Nephron progenitor cell (in vitro differentiated cells): ENCODE measurements at regions not wholly inside any gene's neighbourhood (a gene's known extent, or its start where the extent isn't known, plus 50 kb on each side); places are given as distances from the start of the nearest gene placed in this dataset.

Experiments used
- DNase-seq: peaks from one replicate; pipeline ENCODE4 v3.0.0; 2021
- H3K27ac Mint-ChIP-seq: 2 replicates; pipeline ENCODE4 v1.8.0; 2021; ENCODE audit warnings: mild to moderate bottlenecking, moderate library complexity, mixed read lengths
- H3K27me3 Mint-ChIP-seq: 2 replicates; pipeline ENCODE4 v1.8.0; 2021; ENCODE audit warnings: mild to moderate bottlenecking, low read depth, mixed read lengths; ENCODE audit not compliant: poor library complexity
- H3K36me3 Mint-ChIP-seq: 2 replicates; pipeline ENCODE4 v1.8.0; 2021; ENCODE audit warnings: low read depth, mixed read lengths
- H3K4me1 Mint-ChIP-seq: 2 replicates; pipeline ENCODE4 v1.8.0; 2021; ENCODE audit warnings: mixed read lengths
- H3K4me3 Mint-ChIP-seq: 2 replicates; pipeline ENCODE4 v1.8.0; 2021; ENCODE audit warnings: mild to moderate bottlenecking, moderate library complexity, mixed read lengths
- H3K9me3 Mint-ChIP-seq: 2 replicates; pipeline ENCODE4 v1.8.0; 2021; ENCODE audit warnings: mild to moderate bottlenecking, moderate library complexity, mixed read lengths
- CTCF ChIP-seq: fragments of 200-600 bp; sonication (generic); IDR thresholded peaks from 2 replicates; pipeline ENCODE4 v1.5.0; 2021; ENCODE audit warnings: antibody characterized with exemption

GRCh38 chr7:125154930-125155329 is 225.3 kb upstream of the POT1 start:
- Mint-ChIP-seq H3K36me3 (no peaks in the 10 kb centered on the region), H3K27ac (no peak overlapping the region), H3K27me3 (no peaks in the 10 kb centered on the region), H3K4me3 (no peak overlapping the region), H3K4me1 (peaks cover 5% of the 10 kb centered on the region), H3K9me3 (no peaks in the 10 kb centered on the region)
- TF ChIP-seq CTCF: no peak
- no peak for DNase-seq

GRCh38 chr7:125149151-125149550 is 219.5 kb upstream of the POT1 start:
- Mint-ChIP-seq H3K9me3 (no peaks in the 10 kb centered on the region), H3K27me3 (peaks cover 4% of the 10 kb centered on the region), H3K27ac (no peak overlapping the region), H3K4me3 (no peak overlapping the region), H3K36me3 (no peaks in the 10 kb centered on the region), H3K4me1 (peaks cover 3% of the 10 kb centered on the region)
- DNase-seq: no peak
- TF ChIP-seq CTCF: no peak

GRCh38 chr7:125147047-125147446 is 217.4 kb upstream of the POT1 start:
- Mint-ChIP-seq H3K9me3 (no peaks in the 10 kb centered on the region), H3K27ac (no peak overlapping the region), H3K36me3 (no peaks in the 10 kb centered on the region), H3K4me3 (no peak overlapping the region), H3K4me1 (peaks cover 3% of the 10 kb centered on the region), H3K27me3 (peaks cover 4% of the 10 kb centered on the region)
- no peak for TF ChIP-seq CTCF
- DNase-seq: no peak

- no peaks in the 10 kb centered on the region for H3K9me3 Mint-ChIP-seq
- no peak for DNase-seq
- no peaks in the 10 kb centered on the region for H3K4me1 Mint-ChIP-seq
- no peak overlapping the region for H3K4me3 Mint-ChIP-seq
- H3K27ac Mint-ChIP-seq: no peak overlapping the region
- no peak for TF ChIP-seq CTCF
- H3K27me3 Mint-ChIP-seq: no peaks in the 10 kb centered on the region
- H3K36me3 Mint-ChIP-seq: no peaks in the 10 kb centered on the region
These were observed 207.3 kb upstream of the POT1 start for GRCh38 chr7:125136755-125137532.

GRCh38 chr7:125136341-125136740 is 206.7 kb upstream of the POT1 start:
- Mint-ChIP-seq H3K9me3 (no peaks in the 10 kb centered on the region), H3K36me3 (no peaks in the 10 kb centered on the region), H3K4me3 (no peak overlapping the region), H3K27me3 (no peaks in the 10 kb centered on the region), H3K4me1 (no peaks in the 10 kb centered on the region), H3K27ac (no peak overlapping the region)
- no peak for TF ChIP-seq CTCF
- no peak for DNase-seq

- no peak for DNase-seq
- no peak overlapping the region for H3K4me3 Mint-ChIP-seq
- H3K36me3 Mint-ChIP-seq: no peaks in the 10 kb centered on the region
- TF ChIP-seq CTCF: no peak
- peaks cover 11% of the 10 kb centered on the region for H3K4me1 Mint-ChIP-seq
- H3K27me3 Mint-ChIP-seq: no peaks in the 10 kb centered on the region
- H3K9me3 Mint-ChIP-seq: no peaks in the 10 kb centered on the region
- no peak overlapping the region for H3K27ac Mint-ChIP-seq
These were observed 200.5 kb upstream of the POT1 start for GRCh38 chr7:125130173-125130572.
